Suprapubic skin (tissue), 4 donors: ENCODE measurements at regions not wholly inside any gene's neighbourhood (a gene's known extent, or its start where the extent isn't known, plus 50 kb on each side); places are given as distances from the start of the nearest gene placed in this dataset.

Experiments used
- DNase-seq, 2 donors: peaks; one replicate each; pipeline ENCODE4 v3.0.0-alpha.2; 2019; ENCODE audit warnings: low spot score in 2 of 2
- H3K27ac ChIP-seq: fragments of 200-600 bp; sonication (generic); one replicate; pipeline ENCODE4 v1.5.1; 2019
- H3K27me3 ChIP-seq: fragments of 200-600 bp; sonication (generic); one replicate; pipeline ENCODE4 v1.5.1; 2019
- H3K36me3 ChIP-seq: fragments of 200-600 bp; sonication (generic); one replicate; pipeline ENCODE4 v1.5.1; 2019
- H3K4me1 ChIP-seq: fragments of 200-600 bp; sonication (generic); one replicate; pipeline ENCODE4 v1.5.1; 2019
- H3K4me3 ChIP-seq: fragments of 200-600 bp; sonication (generic); one replicate; pipeline ENCODE4 v1.5.1; 2019; ENCODE audit warnings: mild to moderate bottlenecking
- H3K9me3 ChIP-seq: fragments of 200-600 bp; sonication (generic); one replicate; pipeline ENCODE4 v1.5.1; 2019
- CTCF ChIP-seq, 2 donors: fragments of 200-600 bp in 1 of 2; fragments of 450-650 bp in 1 of 2; sonication (generic) in 1 of 2; IDR thresholded peaks; one replicate each; pipeline ENCODE4 v1.5.1; 2016 to 2019; ENCODE audit warnings: antibody characterized with exemption in 2 of 2, mild to moderate bottlenecking in 1 of 2, moderate library complexity in 1 of 2
- EP300 ChIP-seq: sonication (generic); formaldehyde crosslinking; IDR thresholded peaks from one replicate; pipeline ENCODE4 v1.6.1; 2017; ENCODE audit warnings: antibody characterized with exemption
- POLR2A ChIP-seq, 2 donors: fragments of 450-650 bp; IDR thresholded peaks; one replicate each; pipeline ENCODE4 v1.6.1; 2017; ENCODE audit warnings: antibody characterized with exemption in 2 of 2, mild to moderate bottlenecking in 2 of 2, moderate library complexity in 2 of 2
- POLR2AphosphoS5 ChIP-seq, 3 donors: sonication (generic); formaldehyde crosslinking; IDR thresholded peaks; one replicate each; pipeline ENCODE4 v1.6.1; 2017; ENCODE audit warnings: antibody characterized with exemption in 3 of 3
- WGBS: methylation state at CpG from one replicate; pipeline ENCODE4 v1.1.5; 2018; 5-methylcytosine and 5-hydroxymethylcytosine counted together

DNA sequence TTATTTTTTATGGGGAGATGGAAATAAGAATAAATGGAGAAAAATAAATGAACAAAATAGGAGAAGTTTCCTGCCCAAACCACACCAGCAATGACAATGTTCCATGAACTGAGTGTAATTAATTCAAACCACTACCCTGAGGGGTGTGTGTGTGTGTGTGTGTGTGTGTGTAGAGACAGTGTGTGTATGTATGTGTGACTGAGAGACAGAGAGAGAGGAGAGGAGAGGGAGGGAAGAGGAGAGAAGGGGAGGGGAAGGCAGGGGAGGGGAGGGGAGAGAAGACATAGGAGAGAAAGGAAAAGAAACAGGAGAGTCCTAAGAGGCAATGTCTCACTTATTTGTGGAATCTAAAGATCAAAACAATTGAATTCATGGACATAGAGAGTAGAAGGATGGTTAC is 65.0 kb upstream of the POU2AF1 start:
- peaks cover 7% of the 10 kb centered on the region for H3K4me1 ChIP-seq
- H3K27ac ChIP-seq = no peak overlapping the region
- no peaks in the 10 kb centered on the region for H3K27me3 ChIP-seq
- no peaks in the 10 kb centered on the region for H3K9me3 ChIP-seq
- H3K4me3 ChIP-seq = no peak overlapping the region
- no peak for TF ChIP-seq EP300
- TF ChIP-seq POLR2A (IDR thresholded peaks at IDR 0.05) = no peak
- no peak for TF ChIP-seq POLR2AphosphoS5 (IDR thresholded peaks at IDR 0.05)
- no peak for TF ChIP-seq CTCF (IDR thresholded peaks at IDR 0.05)
- no peaks in the 10 kb centered on the region for H3K36me3 ChIP-seq
- no peak for DNase-seq

DNA sequence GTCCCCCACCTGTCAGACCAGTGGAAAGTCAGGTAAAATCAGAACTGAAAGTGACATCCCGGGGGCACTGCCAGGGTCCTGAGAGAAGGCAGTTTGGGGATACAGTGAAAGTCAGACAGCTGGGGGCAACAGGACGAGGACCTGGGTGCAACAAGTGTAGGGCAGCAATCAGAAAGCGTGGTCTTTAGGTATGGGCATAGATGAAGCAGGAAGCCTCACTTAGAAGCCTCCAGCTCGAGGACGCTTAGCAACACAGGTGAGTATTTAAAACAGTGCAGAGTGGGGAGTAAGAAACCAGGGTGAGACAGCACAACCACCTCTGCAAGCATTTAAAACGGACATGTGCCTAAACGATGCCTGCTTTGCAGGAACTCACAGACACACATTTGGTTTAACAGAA is 64.6 kb upstream of the POU2AF1 start:
- no peaks in the 10 kb centered on the region for H3K27me3 ChIP-seq
- WGBS = 68% methylated on average over 7 of the region's 7 CpGs
- no peak for DNase-seq
- H3K9me3 ChIP-seq = no peaks in the 10 kb centered on the region
- H3K4me1 ChIP-seq = peaks cover 7% of the 10 kb centered on the region
- no peak overlapping the region for H3K4me3 ChIP-seq
- H3K36me3 ChIP-seq = no peaks in the 10 kb centered on the region
- no peak overlapping the region for H3K27ac ChIP-seq
- no peak for TF ChIP-seq CTCF (IDR thresholded peaks at IDR 0.05)
- TF ChIP-seq EP300 = no peak
- no peak for TF ChIP-seq POLR2AphosphoS5 (IDR thresholded peaks at IDR 0.05)

DNA sequence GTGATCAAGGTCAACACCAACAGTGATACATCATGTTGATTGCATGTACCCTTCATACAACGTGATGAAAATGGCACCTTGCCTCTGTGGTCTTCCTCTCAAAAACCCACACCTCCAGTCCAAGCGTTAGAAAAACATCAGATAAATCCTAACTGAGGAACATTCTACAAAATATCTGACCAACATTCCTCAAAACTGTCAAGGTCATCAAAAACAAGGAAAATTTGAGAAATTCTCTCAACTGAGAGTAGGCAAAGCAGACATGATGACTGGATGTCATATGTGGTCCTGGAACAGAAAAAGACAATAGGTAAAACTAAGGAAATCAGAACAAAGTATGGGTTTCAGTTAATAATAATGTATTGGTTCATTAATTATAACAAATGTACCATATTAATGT is 64.0 kb upstream of the POU2AF1 start:
- Histone ChIP-seq H3K4me1 (peaks cover 7% of the 10 kb centered on the region), H3K36me3 (no peaks in the 10 kb centered on the region), H3K9me3 (no peaks in the 10 kb centered on the region), H3K4me3 (no peak overlapping the region), H3K27ac (no peak overlapping the region), H3K27me3 (no peaks in the 10 kb centered on the region)
- DNase-seq = no peak
- TF ChIP-seq EP300 (no peak), POLR2AphosphoS5 (IDR thresholded peaks at IDR 0.05) (no peak), POLR2A (IDR thresholded peaks at IDR 0.05) (no peak), CTCF (IDR thresholded peaks at IDR 0.05) (no peak)
- WGBS = 84% methylated on average over 2 of the region's 2 CpGs

DNA sequence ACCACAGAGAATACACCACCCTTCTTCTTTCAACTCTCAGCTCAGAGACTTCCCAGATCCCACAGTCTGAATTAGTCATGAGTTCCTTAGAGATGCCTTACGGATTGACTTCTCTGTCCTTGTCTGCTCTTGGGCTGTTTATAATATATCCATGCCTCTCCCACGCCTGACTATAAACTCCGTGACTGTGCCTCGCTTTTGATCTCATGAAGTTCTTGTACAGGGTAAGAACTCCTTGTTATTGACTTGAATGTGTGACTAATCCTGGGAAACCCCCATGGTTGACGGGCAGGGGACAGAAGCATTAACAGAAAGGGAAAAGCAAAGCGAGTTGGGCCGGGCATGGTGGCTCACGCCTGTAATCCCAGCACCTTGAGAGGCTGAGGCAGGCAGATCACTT is 62.4 kb upstream of the POU2AF1 start:
- TF ChIP-seq POLR2A (IDR thresholded peaks at IDR 0.05) = no peak
- no peak for TF ChIP-seq CTCF (IDR thresholded peaks at IDR 0.05)
- TF ChIP-seq EP300 = no peak
- no peak for TF ChIP-seq POLR2AphosphoS5 (IDR thresholded peaks at IDR 0.05)
- H3K27ac ChIP-seq = no peak overlapping the region
- H3K36me3 ChIP-seq = no peaks in the 10 kb centered on the region
- 63% methylated on average over 8 of the region's 8 CpGs for WGBS
- peaks cover 14% of the 10 kb centered on the region for H3K4me1 ChIP-seq
- no peaks in the 10 kb centered on the region for H3K27me3 ChIP-seq
- H3K9me3 ChIP-seq = no peaks in the 10 kb centered on the region
- H3K4me3 ChIP-seq = no peak overlapping the region
- DNase-seq = no peak

- TF ChIP-seq POLR2AphosphoS5 (IDR thresholded peaks at IDR 0.05) = no peak
- no peak for TF ChIP-seq CTCF (IDR thresholded peaks at IDR 0.05)
- TF ChIP-seq POLR2A (IDR thresholded peaks at IDR 0.05) = no peak
- TF ChIP-seq EP300 = no peak
- no peak overlapping the region for H3K4me3 ChIP-seq
- H3K36me3 ChIP-seq = no peaks in the 10 kb centered on the region
- H3K27me3 ChIP-seq = no peaks in the 10 kb centered on the region
- DNase-seq = no peak
- H3K4me1 ChIP-seq = peaks cover 16% of the 10 kb centered on the region
- H3K9me3 ChIP-seq = no peaks in the 10 kb centered on the region
- no peak overlapping the region for H3K27ac ChIP-seq
- WGBS = 79% methylated on average over 5 of the region's 5 CpGs
Measured at GRCh38 chr11:111440416-111441205, 61.5 kb upstream of the POU2AF1 start.
